HL-60 (cell line): ENCODE measurements at regions not wholly inside any gene's neighbourhood (a gene's known extent, or its start where the extent isn't known, plus 50 kb on each side); places are given as distances from the start of the nearest gene placed in this dataset.

Experiments used
- DNase-seq, 2 experiments: peaks; one replicate each; pipeline ENCODE4 v3.0.0-alpha.2; 2010 to 2020; ENCODE audit warnings: low read depth in 1 of 2, low spot score in 1 of 2
- H3K27ac ChIP-seq: fragments of 250-450 bp; sonication (Bioruptor Pico); replicated peaks from 2 replicates; pipeline ENCODE4 v1.5.1; 2020; ENCODE audit warnings: mild to moderate bottlenecking, moderate library complexity
- H3K27me3 ChIP-seq: fragments of 250-450 bp; sonication (Bioruptor Pico); 2 replicates; pipeline ENCODE4 v1.5.1; 2021; ENCODE audit warnings: mild to moderate bottlenecking, moderate library complexity; ENCODE audit not compliant: insufficient read depth, poor library complexity, severe bottlenecking
- H3K4me3 ChIP-seq: replicated peaks from 2 replicates; pipeline ENCODE4 v1.5.1; 2011; ENCODE audit warnings: mild to moderate bottlenecking, control low read depth, low read length; ENCODE audit not compliant: insufficient read depth
- CTCF ChIP-seq: IDR thresholded peaks from one replicate; pipeline ENCODE4 v1.5.1; 2011; ENCODE audit warnings: low read length, control low read depth, inconsistent platforms; ENCODE audit not compliant: insufficient read depth
- GABPA ChIP-seq: IDR thresholded peaks from 2 replicates; pipeline ENCODE4 v1.6.1; 2012; ENCODE audit warnings: low read depth
- POLR2AphosphoS5 ChIP-seq: IDR thresholded peaks from 2 replicates; pipeline ENCODE4 v1.6.1; 2012; ENCODE audit warnings: low read depth
- REST ChIP-seq: IDR thresholded peaks from 2 replicates; pipeline ENCODE4 v1.6.1; 2012; ENCODE audit warnings: low read depth; ENCODE audit not compliant: insufficient replicate concordance
- SPI1 ChIP-seq: IDR thresholded peaks from 2 replicates; pipeline ENCODE4 v1.6.1; 2012; ENCODE audit warnings: low read depth, mild to moderate bottlenecking, borderline replicate concordance

- TF ChIP-seq REST (no peak), SPI1 (no peak), POLR2AphosphoS5 (no peak), CTCF (no peak), GABPA (no peak)
- H3K4me3 ChIP-seq = no peak overlapping the region
- H3K27me3 ChIP-seq = no peaks in the 10 kb centered on the region
- no peak overlapping the region for H3K27ac ChIP-seq
- DNase-seq = no peak
Observed at GRCh38 chr1:217017165-217017564, 293.9 kb upstream of the ESRRG start.

- TF ChIP-seq REST = no peak
- TF ChIP-seq SPI1 = no peak
- no peak for TF ChIP-seq CTCF
- no peak for TF ChIP-seq POLR2AphosphoS5
- no peak for TF ChIP-seq GABPA
- H3K4me3 ChIP-seq = no peak overlapping the region
- no peak for DNase-seq
Observed at GRCh38 chr1:217014066-217014465, 290.8 kb upstream of the ESRRG start.

GRCh38 chr1:217012659-217013058 lies 289.4 kb upstream of the ESRRG start:
- TF ChIP-seq GABPA (no peak), SPI1 (no peak), REST (no peak), POLR2AphosphoS5 (no peak), CTCF (no peak)
- Histone ChIP-seq H3K27ac (no peak overlapping the region), H3K27me3 (no peaks in the 10 kb centered on the region), H3K4me3 (no peak overlapping the region)
- DNase-seq = no peak

More at GRCh38 chr1:217014066-217014465, 290.8 kb upstream of the ESRRG start:
- Histone ChIP-seq H3K27ac (no peak overlapping the region), H3K27me3 (no peaks in the 10 kb centered on the region)
